HG02981 (cell line): ENCODE measurements at regions not wholly inside any gene's neighbourhood (a gene's known extent, or its start where the extent isn't known, plus 50 kb on each side); places are given as distances from the start of the nearest gene placed in this dataset.

Experiments used
- ATAC-seq: cut with Tn5 transposase; IDR thresholded peaks from one replicate; pipeline ENCODE4 v1.9.1; 2021; ENCODE audit warnings: mild to moderate bottlenecking, moderate library complexity; ENCODE audit not compliant: unreplicated experiment

GRCh38 chr4:26094911-26095310 lies 180.9 kb downstream of the SMIM20 start:
- ATAC-seq: no peak

DNA sequence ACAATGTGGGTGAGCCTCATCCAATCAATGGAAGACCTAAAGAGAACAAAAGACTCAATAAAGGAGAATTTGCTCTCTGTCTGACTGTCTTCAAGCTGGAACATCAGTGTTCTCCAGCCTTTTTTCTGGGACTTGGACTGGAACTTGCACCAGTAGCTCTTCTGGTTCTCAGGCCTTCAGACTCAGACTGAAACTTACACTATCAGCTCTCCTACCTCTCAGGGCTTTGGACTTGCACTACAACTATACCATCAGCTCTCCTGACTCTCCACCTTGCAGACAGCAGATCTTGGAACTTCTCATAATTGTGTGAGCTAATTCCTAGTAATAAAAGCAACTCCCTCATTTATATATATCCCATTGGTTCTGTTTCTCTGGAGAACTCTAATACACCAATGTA lies 185.9 kb downstream of the SMIM20 start:
- ATAC-seq: no peak

DNA sequence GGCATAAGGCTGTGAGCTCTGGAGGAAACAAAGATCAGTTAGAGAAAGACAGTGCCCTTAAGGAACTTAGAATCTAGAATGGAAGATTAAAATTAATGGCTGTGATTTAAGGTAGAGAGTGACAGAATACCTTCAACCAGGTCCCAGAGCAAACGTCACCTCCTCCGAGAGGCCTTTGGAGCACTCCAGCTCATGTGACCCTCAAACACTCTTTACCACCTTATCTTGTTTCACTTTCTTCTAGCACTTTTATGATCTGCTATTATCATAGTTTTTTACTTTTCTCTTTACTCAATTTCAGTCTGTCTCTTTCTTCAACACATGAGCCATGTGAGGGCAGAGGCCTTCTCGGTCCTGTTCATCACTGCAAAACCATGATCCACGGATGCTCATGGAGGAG lies 187.0 kb downstream of the SMIM20 start:
- no peak for ATAC-seq

DNA sequence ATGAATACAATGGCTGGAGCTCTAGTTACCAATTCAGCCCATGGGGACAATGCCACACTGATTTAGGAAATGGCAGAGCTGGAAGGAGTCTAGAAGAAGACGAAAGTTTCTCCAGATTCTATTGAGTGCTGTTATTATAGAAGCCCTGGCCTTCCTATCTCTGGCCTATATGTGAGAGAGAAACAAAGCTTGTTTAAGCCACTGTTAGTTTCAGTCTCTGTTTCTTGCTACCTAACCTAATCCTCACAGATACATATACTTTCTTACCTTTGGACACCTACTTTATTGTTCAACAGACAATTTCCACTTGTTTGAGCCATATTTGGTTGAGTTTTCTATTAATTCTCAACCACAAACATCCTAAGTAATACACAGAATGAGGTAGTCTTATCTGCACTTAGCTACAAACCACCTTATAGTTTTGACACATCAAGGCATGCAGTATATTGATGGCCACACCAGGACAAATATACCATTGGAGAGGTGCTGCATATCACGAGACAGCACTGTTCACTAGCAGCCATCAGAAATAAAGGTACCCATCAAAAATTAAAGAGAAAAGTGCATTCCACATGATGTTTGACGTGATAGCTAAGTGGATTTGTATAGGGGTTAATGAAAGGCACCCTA lies 190.2 kb downstream of the SMIM20 start:
- ATAC-seq: no peak

DNA sequence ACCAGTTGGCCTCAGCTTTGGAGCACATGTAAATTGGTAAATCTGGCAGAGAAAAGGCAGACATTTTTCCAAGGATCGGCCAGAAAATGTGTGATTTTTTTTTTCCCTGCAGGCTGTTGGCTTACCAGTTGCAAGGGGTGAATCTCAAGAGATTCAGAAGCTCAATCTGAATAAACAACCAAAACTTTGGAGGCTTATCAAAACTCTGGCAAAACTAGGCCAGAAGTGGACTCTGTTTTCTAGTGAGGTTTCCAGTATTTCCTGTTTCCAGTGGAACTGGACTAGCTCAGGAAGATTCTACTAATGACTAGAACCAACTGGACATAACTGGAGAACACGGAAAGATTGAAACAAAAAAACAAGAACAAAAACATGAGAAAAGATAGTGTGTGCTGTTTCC lies 191.3 kb downstream of the SMIM20 start:
- ATAC-seq: no peak

DNA sequence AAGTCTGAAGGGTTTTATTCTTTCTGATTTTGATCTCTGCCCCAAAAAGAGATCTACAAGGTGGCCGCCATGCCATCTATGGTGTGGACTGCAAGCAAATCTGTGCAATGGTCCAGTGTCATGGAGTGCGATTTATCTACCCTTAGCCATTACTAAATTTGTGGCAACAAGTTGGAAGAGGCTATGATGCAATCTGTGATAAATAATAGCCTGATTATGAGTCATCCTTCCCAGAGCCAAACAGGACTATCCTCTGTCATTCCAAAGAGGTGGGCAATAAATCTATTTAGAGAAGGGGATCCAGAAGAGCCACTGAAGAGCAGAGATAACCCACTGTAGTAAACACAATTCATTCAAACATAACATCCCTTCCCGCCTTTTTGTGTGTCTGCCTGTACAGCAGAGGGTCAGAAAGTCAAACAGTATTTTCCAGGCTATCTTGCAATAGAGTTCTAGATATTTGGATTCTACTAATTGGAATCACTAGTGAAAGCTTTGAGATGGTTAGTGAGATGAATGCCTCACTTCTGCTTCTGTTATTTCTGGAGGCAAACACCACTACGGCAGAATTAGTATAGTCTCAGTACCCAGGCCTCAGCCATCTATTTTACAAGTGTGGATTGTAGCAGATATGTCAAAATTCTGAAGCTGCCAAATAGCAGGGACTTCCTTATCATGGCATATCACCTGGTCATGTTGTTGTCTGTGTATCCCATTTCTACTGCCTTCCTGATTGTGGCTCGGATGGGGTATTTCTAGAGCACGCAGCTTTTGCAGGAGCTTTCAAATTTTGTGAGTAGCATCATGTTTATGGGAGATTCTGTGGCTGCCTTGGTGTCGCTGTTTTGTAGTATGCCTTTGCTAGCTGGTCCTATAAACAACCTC lies 192.0 kb downstream of the SMIM20 start:
- ATAC-seq: no peak

DNA sequence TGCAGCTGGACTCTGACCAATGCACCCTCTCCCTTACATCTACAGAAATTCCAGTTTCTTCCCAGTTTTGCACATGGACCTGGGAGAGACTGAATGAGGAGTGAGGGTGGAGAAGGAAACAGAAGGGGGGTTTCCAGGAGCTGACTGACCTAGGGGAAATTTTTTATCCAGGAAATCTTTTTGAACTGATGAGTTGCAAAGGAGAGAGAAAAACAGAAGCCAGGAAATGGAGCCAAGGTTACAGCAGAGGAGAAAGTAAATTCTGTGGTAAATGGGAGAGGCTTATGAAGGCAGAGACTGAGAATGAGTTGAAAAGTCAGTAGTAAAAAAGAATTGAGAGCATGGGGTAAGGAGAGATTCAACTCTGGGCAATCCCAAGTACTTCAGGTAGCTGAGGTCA lies 192.8 kb downstream of the SMIM20 start:
- ATAC-seq: no peak

DNA sequence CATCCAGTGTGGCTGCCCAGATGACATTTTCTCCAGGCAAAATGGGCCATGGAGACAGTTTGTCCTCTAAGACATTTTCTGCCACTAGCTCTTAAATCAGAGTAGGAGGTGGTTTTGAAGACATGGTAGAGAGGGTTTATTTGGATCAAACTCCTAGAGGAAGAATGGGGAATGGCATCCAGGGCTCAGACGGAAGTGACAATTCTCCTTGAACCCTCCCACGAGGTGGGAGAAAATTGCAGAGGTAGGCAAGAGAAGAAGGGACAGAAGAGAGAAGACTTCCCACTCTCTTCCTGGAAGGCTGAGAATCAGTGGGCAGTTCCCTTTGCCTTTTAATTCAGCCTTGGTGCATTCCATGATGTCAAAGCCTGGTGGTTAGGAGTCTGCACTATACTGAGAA lies 194.0 kb downstream of the SMIM20 start:
- no peak for ATAC-seq

- no peak for ATAC-seq
These were observed 196.5 kb downstream of the SMIM20 start for GRCh38 chr4:26110493-26110892.

DNA sequence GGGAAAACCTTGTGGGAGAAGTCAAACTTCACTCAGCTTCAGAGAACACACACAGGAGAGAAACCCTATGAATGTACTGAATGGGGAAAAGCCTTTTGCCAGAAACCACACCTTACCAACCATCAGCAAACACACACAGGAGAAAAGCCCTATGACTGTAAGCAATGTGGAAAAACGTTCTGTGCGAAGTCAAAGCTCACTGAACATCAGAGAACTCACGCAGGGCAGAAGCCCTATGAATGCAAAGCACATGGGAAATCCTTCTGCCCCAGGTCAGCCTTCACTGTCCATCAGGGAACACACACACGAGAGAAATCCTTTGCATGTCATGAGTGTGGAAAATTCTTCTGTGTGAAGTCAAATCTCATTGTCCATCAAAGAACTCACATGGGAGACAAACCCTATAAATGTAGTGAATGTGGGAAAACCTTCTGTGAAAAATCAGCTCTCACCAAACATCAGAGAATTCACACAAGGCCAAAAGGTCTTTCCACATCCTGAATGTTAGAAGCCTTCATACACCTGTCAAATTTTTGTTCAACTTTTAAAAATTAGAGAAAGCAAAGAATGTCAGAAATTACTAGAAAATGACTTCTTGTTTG lies 199.4 kb downstream of the SMIM20 start:
- no peak for ATAC-seq

DNA sequence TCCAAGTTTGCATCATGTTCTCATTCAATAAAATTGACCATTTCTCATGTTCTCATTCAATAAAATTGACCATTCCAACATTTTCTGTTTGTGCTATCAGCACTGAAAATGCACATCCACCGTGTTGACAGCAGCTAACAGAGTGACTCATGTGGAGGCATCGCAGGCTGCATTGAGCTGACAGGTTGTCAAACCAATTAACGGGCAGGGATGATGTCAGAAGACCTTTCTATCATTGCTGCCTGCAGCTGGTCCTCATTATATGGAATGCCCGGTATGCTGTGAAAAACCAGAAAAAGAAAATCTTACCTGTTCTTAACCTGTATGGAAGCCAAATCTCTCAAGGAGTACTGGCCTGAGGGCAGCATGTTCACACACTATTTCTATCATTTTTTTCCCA lies 202.0 kb downstream of the SMIM20 start:
- ATAC-seq: no peak

DNA sequence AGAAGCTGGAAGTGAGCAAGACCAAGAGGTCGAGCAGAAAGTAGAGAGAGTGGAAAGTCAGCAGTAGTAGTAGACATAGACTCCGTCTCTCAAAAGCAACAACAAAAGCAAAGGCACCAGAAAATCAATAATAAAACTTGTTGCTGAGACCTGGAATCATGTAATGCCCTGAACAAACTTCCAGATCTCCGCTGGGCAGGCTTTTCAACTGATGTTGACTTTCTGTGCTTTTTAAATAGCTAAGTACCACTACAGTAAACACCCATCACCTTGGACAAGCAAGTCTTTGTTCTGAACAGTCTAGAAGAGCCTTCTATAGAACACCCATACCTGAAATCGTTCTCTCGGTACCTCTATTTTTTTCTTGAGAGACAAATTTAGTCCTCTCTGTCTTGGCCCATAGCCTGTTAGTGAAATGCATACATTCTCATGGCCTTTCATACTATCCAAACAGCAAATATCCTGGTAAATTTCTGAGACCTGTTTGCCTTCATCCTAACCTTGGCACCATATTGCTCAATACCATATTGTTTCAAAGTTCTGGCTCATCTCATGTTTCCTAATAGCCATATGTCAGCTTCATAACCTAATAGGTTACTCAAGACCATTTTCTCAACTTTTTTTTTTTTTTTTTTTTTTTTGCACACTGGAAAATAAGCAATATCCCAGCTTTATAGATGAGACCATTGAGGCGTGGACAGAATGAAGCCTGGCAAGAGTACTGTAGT lies 200.6 kb upstream of the RBPJ start:
- ATAC-seq: no peak

GRCh38 chr4:26122690-26123089 lies 198.1 kb upstream of the RBPJ start:
- ATAC-seq: no peak

DNA sequence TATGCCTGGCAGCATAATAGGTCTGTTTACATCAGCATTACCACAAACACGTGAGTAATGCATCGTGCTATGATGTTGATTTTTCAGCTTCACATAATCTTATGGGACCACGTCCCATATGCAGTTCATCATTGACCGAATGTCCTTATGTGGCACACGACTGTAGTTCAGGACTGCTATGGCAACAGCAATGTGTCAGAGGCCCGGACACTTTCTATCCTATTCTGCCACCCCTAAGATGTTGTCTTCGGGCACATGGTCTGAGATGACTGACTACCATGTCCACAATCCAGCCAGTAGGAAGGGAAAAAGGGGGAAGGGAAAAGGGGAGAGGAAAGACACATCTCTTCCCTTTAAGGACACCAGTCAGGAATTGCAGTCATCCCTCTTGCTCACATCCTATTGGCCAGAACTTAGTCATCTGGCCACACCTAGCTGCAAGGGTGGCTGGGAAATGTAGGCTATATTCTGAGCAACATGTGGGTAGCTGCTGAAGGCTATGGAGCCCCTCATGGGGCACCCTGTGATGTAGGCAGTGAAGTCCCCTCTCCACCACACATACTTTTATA lies 196.0 kb upstream of the RBPJ start:
- ATAC-seq: no peak

DNA sequence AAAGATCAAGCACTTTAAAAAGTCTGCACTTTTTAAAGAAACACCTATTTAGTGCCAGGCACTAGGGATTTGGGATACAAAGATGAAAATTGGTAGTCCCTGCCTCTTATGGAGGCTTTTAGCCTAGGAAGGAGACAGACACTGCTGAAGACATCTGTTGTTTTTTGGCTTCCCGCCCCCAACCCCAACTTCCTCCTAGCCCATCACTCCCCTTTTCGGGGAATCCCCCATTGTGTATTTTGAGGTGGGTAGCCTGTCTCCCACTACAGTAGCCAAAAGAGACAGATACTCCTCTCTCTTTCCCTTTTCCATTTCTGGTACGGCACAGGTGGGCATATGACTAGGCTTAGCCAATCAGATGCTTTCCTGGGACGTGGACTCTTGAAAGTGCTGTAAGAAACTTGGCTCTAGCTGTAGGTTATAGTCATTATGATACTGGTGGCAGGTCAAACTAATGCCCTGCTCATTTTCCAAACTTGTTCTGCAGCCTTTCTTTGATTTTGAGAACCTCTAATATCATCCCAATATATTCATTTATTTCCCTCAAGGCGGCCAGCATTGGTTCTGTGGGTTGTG lies 194.6 kb upstream of the RBPJ start:
- peak; percentile 58 for ATAC-seq

DNA sequence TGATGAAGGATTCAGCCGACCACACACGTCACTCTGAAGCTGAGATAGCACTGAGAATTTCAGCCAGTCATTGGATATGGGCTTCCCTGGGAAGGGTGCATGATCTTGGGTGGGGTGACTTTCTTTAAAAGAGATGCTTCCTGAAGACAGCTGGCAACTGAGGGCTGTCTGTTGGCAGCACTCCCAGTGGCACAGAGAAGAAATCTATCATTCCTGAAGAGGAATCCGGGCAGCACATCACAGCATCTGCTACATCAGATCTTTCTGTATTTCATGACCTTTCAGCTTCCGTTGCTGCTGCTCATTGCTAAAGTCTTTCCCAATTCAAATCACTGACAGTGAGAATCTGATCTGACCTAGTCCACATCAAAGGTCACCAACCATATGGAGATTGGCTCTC lies 193.8 kb upstream of the RBPJ start:
- no peak for ATAC-seq

GRCh38 chr4:26127851-26128337 lies 192.9 kb upstream of the RBPJ start:
- ATAC-seq: no peak

GRCh38 chr4:26130173-26130572 lies 190.6 kb upstream of the RBPJ start:
- peak; percentile 62 for ATAC-seq

DNA sequence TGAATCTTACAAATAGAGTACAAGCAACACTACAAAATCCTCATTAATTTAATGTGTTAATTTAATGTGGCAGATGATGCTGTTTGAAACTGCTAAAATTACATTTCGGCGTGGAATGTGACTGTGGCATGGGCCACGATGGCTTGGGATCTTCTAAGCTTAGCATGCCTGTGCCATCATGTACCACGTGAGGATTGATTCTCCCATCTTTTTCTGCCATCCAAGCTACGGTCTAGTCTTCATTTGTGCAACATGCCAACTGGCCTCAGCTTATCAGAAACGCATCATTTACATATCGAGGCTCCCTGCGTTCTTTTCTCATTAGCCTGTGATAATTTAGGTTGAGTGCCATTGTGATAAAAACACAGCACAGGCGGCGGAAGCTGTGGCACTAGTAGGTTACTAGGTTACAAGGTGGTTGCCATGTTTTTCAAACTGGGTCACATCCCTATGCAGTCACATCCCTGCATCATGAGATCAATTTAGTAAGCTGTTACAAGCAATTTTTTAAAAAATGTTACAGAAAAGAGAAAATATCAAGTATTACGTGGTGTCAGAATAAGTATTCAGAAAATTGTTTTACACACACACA lies 189.9 kb upstream of the RBPJ start:
- no peak for ATAC-seq

GRCh38 chr4:26131711-26132110 lies 189.1 kb upstream of the RBPJ start:
- peak; percentile 46 for ATAC-seq
